Adrenal gland (tissue), 5 donors: ENCODE measurements at regions not wholly inside any gene's neighbourhood (a gene's known extent, or its start where the extent isn't known, plus 50 kb on each side); places are given as distances from the start of the nearest gene placed in this dataset.

ENCODE experiments used
- POLR2A ChIP-seq, 2 donors: fragments of 450-650 bp; IDR thresholded peaks; one replicate each; pipeline ENCODE4 v1.6.1; 2017; ENCODE audit warnings: antibody characterized with exemption in 2 of 2, mild to moderate bottlenecking in 2 of 2, moderate library complexity in 1 of 2
- TF ChIP-seq, protein P1 (sequence below), 6 experiments: fragments of 450-650 bp in 4 of 6; fragments of 200-600 bp in 2 of 6; sonication (generic) in 1 of 6; IDR thresholded peaks; 1 replicate in 5 of 6; 2 replicates in 1 of 6; pipeline versions ENCODE4 v1.5.1 to v1.8.0; 2016 to 2021; ENCODE audit warnings: antibody characterized with exemption in 6 of 6, mild to moderate bottlenecking in 2 of 6, moderate library complexity in 1 of 6
- donor health status: DM: no; HTN: no; CAD: no.

- TF ChIP-seq, protein P1, sequence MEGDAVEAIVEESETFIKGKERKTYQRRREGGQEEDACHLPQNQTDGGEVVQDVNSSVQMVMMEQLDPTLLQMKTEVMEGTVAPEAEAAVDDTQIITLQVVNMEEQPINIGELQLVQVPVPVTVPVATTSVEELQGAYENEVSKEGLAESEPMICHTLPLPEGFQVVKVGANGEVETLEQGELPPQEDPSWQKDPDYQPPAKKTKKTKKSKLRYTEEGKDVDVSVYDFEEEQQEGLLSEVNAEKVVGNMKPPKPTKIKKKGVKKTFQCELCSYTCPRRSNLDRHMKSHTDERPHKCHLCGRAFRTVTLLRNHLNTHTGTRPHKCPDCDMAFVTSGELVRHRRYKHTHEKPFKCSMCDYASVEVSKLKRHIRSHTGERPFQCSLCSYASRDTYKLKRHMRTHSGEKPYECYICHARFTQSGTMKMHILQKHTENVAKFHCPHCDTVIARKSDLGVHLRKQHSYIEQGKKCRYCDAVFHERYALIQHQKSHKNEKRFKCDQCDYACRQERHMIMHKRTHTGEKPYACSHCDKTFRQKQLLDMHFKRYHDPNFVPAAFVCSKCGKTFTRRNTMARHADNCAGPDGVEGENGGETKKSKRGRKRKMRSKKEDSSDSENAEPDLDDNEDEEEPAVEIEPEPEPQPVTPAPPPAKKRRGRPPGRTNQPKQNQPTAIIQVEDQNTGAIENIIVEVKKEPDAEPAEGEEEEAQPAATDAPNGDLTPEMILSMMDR (IDR thresholded peaks at IDR 0.05) = no peak
- no peak for TF ChIP-seq POLR2A (IDR thresholded peaks at IDR 0.05)
Observed at GRCh38 chr4:158033416-158034120, 139.3 kb downstream of the GASK1B start.
